DND-41 (cell line): ENCODE measurements at regions not wholly inside any gene's neighbourhood (a gene's known extent, or its start where the extent isn't known, plus 50 kb on each side); places are given as distances from the start of the nearest gene placed in this dataset.

Source experiments
- ATAC-seq: fragments of 200-7000 bp; cut with Tn5 transposase; 3 replicates; pipeline ENCODE4 v1.9.1; 2021; ENCODE audit warnings: low read depth; ENCODE audit not compliant: insufficient read depth
- DNase-seq: peaks from one replicate; pipeline ENCODE4 v3.0.0-alpha.2; 2020
- H2AFZ ChIP-seq: 2 replicates; pipeline ENCODE4 v1.6.0; 2012; ENCODE audit warnings: low read depth, low read length
- H3K27ac ChIP-seq: 2 replicates; pipeline ENCODE4 v1.5.1; 2012; ENCODE audit warnings: low read length, inconsistent platforms
- H3K27me3 ChIP-seq: fragments of 200-600 bp; sonication (generic); 2 replicates; pipeline ENCODE4 v1.6.0; 2012; ENCODE audit warnings: low read length, mild to moderate bottlenecking, inconsistent platforms; ENCODE audit not compliant: insufficient read depth, poor library complexity
- H3K36me3 ChIP-seq: 2 replicates; pipeline ENCODE4 v1.5.1; 2012; ENCODE audit warnings: low read length, inconsistent platforms; ENCODE audit not compliant: insufficient read depth
- H3K4me1 ChIP-seq: 2 replicates; pipeline ENCODE4 v1.5.1; 2012; ENCODE audit warnings: mild to moderate bottlenecking, low read length; ENCODE audit not compliant: insufficient read depth
- H3K4me2 ChIP-seq: 2 replicates; pipeline ENCODE4 v1.6.0; 2012; ENCODE audit warnings: mild to moderate bottlenecking, moderate library complexity, low read length, inconsistent platforms; ENCODE audit not compliant: insufficient read depth
- H3K4me3 ChIP-seq, 2 experiments: fragments of 200-600 bp in 1 of 2; shearing (Covaris generic) in 1 of 2; 2 replicates each; pipeline ENCODE4 v1.5.1; 2012 to 2016; ENCODE audit warnings: inconsistent platforms in 2 of 2, low read length in 2 of 2, mild to moderate bottlenecking in 2 of 2, low read depth in 1 of 2, moderate library complexity in 1 of 2
- H3K79me2 ChIP-seq: 2 replicates; pipeline ENCODE4 v1.6.0; 2012; ENCODE audit warnings: low read length, inconsistent platforms; ENCODE audit not compliant: insufficient read depth
- H3K9ac ChIP-seq: 2 replicates; pipeline ENCODE4 v1.6.0; 2012; ENCODE audit warnings: low read depth, mild to moderate bottlenecking, inconsistent platforms, low read length, moderate library complexity
- H3K9me3 ChIP-seq: 2 replicates; pipeline ENCODE4 v1.5.1; 2012; ENCODE audit warnings: low read length, moderate library complexity, mild to moderate bottlenecking, inconsistent platforms; ENCODE audit not compliant: insufficient read depth, severe bottlenecking
- H4K20me1 ChIP-seq: 2 replicates; pipeline ENCODE4 v1.6.0; 2012; ENCODE audit warnings: low read length; ENCODE audit not compliant: insufficient read depth
- CTCF ChIP-seq: IDR thresholded peaks from 2 replicates; pipeline ENCODE4 v1.5.1; 2012; ENCODE audit warnings: borderline replicate concordance, low read length, moderate library complexity, mild to moderate bottlenecking; ENCODE audit not compliant: poor library complexity, severe bottlenecking; ENCODE audit errors: extremely low read depth
- EZH2 ChIP-seq: IDR thresholded peaks from 3 replicates; pipeline ENCODE4 v1.6.1; 2012; ENCODE audit warnings: borderline replicate concordance, low read depth, mild to moderate bottlenecking, moderate library complexity, low read length, inconsistent platforms; ENCODE audit not compliant: severe bottlenecking

GRCh38 chr20:24388828-24389380, 80.5 kb upstream of the SYNDIG1 start:
- peak overlapping the region; percentile 94 for H3K27ac ChIP-seq
- ATAC-seq = peak; percentile 8; the same call in 1 of the 3 replicates
- H2AFZ ChIP-seq = peak overlapping the region; percentile 74
- peak overlapping the region; percentile 48 for H3K4me2 ChIP-seq
- peak; percentile 53 for DNase-seq
- H3K4me1 ChIP-seq = peaks cover 27% of the 10 kb centered on the region
- H3K9me3 ChIP-seq = no peaks in the 10 kb centered on the region
- peak overlapping the region; percentile 47 for H3K9ac ChIP-seq
- no peak for TF ChIP-seq CTCF
- no peak for TF ChIP-seq EZH2
- H3K27me3 ChIP-seq = no peaks in the 10 kb centered on the region
- no peaks in the 10 kb centered on the region for H3K79me2 ChIP-seq
- H3K36me3 ChIP-seq = no peaks in the 10 kb centered on the region
- H3K4me3 ChIP-seq = peak overlapping the region in 1 of 2 experiments; percentile 10; a peak in 2 of 4 replicates
- no peaks in the 10 kb centered on the region for H4K20me1 ChIP-seq

GRCh38 chr20:24385547-24385946, 83.9 kb upstream of the SYNDIG1 start:
- no peaks in the 10 kb centered on the region for H3K9me3 ChIP-seq
- H3K4me3 ChIP-seq = no peak overlapping the region
- no peak for DNase-seq
- ATAC-seq = no peak
- H3K4me2 ChIP-seq = no peak overlapping the region
- H3K9ac ChIP-seq = no peak overlapping the region
- H3K36me3 ChIP-seq = no peaks in the 10 kb centered on the region
- no peaks in the 10 kb centered on the region for H4K20me1 ChIP-seq
- no peaks in the 10 kb centered on the region for H3K79me2 ChIP-seq
- TF ChIP-seq EZH2 (no peak), CTCF (no peak)
- no peaks in the 10 kb centered on the region for H3K27me3 ChIP-seq
- peaks cover 23% of the 10 kb centered on the region for H3K4me1 ChIP-seq
- no peak overlapping the region for H3K27ac ChIP-seq
- H2AFZ ChIP-seq = no peak overlapping the region

- Histone ChIP-seq H3K36me3 (no peaks in the 10 kb centered on the region), H2AFZ (no peak overlapping the region), H3K27ac (no peak overlapping the region), H3K4me2 (no peak overlapping the region), H3K9me3 (no peaks in the 10 kb centered on the region), H4K20me1 (no peaks in the 10 kb centered on the region), H3K4me3 (no peak overlapping the region), H3K79me2 (no peaks in the 10 kb centered on the region), H3K9ac (no peak overlapping the region), H3K4me1 (peaks cover 16% of the 10 kb centered on the region), H3K27me3 (no peaks in the 10 kb centered on the region)
- DNase-seq (no peak), ATAC-seq (no peak)
- TF ChIP-seq EZH2 = no peak
These were observed 84.6 kb upstream of the SYNDIG1 start for GRCh38 chr20:24384865-24385264.

- DNase-seq (no peak), ATAC-seq (no peak)
- Histone ChIP-seq H3K36me3 (no peaks in the 10 kb centered on the region), H2AFZ (no peak overlapping the region), H3K9me3 (no peaks in the 10 kb centered on the region), H3K27me3 (no peaks in the 10 kb centered on the region), H3K4me2 (no peak overlapping the region), H4K20me1 (no peaks in the 10 kb centered on the region), H3K27ac (no peak overlapping the region), H3K79me2 (no peaks in the 10 kb centered on the region), H3K9ac (no peak overlapping the region), H3K4me1 (no peaks in the 10 kb centered on the region), H3K4me3 (no peak overlapping the region)
- TF ChIP-seq CTCF (no peak), EZH2 (no peak)
These were observed 86.7 kb upstream of the SYNDIG1 start for GRCh38 chr20:24382743-24383142.
